ENCODE measurements at regions not wholly inside any gene's neighbourhood (a gene's known extent, or its start where the extent isn't known, plus 50 kb on each side); places are given as distances from the start of the nearest gene placed in this dataset.

- TF ChIP-seq NFIC (IDR thresholded peaks at IDR 0.05) (no peak), EP300 (IDR thresholded peaks at IDR 0.05; ENCODE audit: borderline replicate concordance) (no peak), MAX (IDR thresholded peaks at IDR 0.05) (no peak), TAF1 (IDR thresholded peaks at IDR 0.05; ENCODE audit: low read depth) (no peak), CEBPB (IDR thresholded peaks at IDR 0.05) (no peak)
These were observed 189.2 kb downstream of the CSNK2A3 start for GRCh38 chr11:11163669-11164333.

Measured in Ishikawa (cell line).